ENCODE measurements at regions not wholly inside any gene's neighbourhood (a gene's known extent, or its start where the extent isn't known, plus 50 kb on each side); places are given as distances from the start of the nearest gene placed in this dataset.
"Not testable (repeated sequence)": the region's sequence is repeated elsewhere in the genome, so short reads cannot be mapped to it uniquely, and the experiment has no call there.

DNA sequence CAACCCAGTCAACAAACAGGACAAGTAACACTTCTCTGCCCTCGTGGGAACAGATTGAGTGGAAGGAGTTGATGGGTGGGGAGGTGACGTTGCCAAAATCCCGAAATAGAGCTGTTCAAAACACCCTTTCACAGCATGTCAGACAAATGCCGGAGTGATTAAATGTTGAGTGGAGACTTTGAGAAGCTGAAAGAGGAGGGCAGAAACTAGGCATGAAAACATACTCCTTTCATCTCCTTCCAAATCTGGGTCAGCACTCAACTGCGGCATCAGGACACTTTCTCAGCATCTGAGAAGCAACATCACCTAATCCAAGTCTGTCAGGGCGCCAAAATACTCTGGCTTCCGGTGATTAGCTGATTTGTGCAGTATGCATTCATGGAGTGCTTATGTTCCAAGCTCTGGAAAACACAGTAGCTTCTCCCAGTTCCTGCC lies 51.5 kb upstream of the MRI1 start:
- FAIRE-seq: no peak

DNA sequence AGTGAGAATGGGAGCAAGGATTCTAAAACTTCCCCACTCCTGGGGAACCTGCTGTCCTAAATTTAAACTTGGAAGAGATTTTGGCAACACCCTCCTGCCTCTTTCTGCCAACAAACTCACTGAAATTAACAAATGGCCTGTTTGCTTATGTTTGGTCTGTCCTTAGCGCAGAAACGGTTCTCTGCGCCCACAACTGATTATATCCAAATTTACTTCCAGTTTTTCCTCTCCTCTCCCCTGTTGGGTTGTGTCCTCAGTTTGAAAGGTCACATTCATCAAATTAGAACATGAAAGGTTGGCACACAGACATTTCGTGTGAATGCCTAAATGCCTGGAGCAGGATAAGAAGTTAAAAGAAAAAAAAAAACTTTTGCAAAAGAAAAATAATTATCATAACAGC lies 56.4 kb upstream of the MRI1 start:
- no peak for FAIRE-seq

DNA sequence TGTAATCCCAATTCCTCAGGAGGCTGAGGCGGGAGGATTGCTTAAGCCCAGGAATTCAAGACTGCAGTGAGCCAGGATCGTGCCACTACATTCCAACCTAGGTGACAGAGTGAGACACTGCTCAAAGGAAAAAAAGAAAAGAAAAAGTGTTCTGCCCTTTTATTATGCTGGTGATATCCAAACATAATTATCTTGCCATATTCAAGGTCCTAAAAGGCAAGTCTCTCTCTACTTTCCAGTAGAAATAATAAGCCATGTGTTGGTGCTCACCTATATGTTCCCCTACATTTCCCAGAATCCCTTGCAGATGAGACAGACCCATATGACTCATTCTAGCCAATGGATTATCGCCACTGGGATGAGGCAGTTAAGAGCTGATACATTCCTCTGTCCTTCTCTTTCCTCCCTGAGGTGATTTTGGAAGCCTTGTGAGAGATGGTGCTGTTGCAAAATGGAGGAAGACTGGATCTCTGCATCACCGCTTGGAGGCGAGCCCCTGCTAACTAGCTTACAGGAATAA lies 58.3 kb upstream of the MRI1 start:
- FAIRE-seq: no peak

DNA sequence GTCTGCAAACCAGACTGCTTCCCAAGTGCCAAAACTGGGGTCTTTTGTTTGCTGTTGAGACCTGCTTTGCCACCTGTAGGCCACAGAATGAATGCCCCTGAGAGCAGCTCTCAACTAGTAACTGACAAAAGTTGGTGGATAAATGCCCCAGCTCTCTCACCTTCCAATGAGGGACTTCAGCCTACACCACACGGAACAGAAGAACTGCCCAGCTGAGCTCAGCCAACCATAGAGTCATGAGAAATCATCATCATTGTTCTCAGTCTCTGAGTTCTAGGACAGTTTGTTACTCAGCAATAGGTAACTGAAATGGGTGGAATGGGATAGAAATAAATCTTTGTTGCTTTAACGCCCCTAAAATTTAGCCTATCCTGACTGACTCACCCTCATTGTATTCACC lies 59.1 kb upstream of the MRI1 start:
- no peak for FAIRE-seq

DNA sequence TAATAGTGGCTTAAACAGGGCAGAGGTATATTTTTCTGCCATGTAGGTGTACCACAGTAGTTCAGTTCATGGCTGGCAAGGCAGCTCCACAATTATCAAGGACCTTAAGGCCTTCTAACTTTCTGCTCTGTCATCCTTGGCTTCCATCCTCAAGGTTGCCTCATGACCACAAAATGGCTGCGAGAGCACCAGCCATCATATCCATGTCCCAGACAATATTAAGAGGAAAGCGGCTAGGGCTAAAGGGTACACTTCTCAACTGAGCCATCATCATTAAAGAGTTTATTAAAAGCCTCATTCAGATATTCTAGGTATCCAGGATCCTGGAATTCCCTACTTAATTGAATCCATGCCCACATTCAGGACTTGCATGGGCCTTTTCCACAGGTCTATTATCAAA lies 62.7 kb upstream of the MRI1 start:
- no peak for FAIRE-seq

DNA sequence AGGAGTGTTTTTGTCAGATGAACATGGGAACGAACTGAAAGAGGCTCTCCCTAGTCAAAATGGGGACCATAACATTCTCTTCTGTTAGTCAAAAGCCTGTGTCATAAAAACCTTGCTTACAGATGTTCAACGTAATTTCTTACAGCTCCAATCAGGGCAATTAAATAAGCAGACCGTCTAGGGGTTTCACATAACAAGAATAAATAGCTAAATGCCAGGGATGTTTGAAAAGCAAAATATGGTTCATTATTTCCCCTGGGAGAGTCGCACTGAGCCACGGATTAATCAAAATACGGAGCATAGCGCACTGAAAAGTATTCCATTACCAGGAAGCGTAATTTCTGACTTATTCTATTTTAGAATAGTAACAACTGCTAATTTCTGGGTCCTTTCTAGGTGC lies 63.7 kb upstream of the MRI1 start:
- FAIRE-seq: no peak

DNA sequence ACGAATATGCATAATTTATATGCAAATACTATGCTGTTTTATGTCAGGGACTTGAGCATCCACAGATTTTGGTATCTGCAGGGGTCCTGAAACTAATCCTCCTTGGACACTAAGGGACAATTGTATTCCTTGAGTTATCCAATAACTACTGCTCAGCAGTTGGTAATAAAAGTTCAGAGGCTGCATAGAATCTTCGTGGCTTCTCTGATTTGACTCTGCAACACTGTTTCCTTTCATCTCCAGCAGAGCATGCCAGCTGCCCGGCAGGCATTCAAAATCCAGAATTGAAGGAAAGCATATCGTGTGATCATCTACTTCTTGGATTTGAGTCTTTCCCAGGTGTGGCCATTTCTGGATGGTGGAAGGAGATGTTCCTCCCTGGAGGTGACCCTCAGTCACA lies 64.5 kb upstream of the MRI1 start:
- no peak for FAIRE-seq

DNA sequence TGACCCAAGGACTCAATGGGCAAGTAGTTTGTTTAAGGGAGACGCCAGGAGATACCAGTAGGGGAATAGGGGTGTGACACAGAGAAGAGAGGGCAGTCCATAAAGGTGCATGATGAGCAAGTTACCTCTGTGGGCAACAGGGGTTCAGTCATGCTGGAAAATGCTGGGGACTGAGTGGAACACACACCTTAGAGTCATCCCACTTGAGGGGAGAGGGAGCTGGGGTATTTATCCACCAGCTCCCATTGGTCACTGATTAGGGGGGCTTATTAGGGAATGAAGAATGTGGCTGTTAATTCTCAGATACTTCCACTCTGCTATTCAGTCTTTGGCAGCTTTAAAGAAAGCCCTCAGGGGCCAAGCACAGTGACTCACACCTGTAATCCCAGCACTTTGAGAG lies 67.5 kb upstream of the MRI1 start:
- no peak for FAIRE-seq

DNA sequence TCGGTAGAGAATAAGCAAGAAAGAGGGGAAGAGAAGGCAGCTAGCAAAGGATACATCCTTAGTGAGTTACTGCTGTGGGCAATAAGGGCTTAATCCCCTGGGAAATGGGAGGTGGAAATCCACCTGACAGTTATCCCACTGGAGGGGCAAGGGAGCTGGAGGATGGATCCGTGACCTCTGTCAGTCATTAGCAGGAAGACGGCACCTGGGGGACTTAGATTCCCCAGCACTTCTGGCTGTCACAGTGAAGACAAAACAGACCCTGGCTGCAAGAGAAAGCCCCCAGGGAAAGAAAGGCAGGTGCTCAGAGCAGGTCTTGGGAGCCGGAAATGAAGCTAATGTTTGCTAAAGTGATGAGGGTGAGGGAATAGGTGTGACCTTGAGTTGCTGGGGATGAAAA lies 70.4 kb upstream of the MRI1 start:
- FAIRE-seq: no peak

DNA sequence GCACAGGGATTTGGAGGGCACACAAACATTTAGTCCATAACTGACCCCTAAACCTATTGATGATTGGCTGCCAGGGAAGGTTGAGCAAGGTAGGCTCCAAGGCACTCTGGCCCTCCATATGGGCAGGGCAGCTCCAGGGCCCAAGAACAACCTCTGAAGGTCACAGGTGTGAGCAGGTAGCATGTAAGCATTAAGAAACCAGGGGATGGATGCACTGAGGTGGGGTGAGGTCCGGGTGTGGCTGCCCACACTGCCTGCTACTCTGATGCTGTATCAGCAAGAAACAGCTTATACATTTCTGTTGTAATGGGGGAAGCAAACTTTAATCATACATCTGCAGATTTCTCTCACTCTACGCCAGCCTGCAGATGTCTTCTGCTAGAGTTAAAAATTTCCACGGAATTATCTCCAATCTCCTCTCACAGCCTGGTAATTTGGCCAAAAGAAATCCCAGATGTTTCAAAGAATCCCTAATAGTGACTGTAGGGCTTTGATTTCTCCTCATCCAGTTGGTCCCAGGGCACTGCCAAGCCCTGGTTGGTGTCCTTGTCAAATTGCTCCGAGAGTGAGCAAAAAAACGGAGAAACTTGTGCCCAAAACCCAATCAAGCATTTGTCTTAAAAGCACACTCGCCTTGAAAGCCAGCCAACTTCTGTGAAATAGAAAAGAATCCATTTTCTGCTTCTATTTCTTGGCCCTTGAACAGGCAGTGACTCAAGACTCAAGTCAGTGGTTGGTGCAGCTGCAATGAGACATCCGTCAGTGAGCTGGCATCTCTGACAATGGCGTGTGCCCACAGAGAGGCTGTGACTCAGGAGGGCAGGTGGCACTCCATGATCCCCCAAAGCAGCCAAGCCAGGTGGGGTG lies 72.5 kb upstream of the MRI1 start:
- no peak for FAIRE-seq

DNA sequence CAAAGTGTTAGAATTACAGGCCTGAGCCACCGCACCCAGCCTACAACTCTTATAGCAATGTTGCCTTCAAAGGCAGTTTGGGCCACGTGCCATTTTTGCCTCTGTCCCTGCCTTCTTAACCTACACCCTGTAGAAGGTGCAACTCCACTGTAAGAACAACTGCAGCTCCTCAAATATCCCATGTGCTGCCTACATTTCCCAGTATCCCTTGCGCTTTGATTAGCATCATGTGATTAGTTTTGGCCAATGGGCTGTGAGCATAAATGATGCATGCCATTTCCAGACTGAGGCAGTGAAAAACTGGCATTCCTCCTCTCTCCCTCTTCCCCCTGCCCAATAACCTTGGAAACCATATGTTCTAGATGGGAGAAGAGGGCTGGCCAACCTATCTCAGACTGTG lies 75.2 kb upstream of the MRI1 start:
- FAIRE-seq: no peak

DNA sequence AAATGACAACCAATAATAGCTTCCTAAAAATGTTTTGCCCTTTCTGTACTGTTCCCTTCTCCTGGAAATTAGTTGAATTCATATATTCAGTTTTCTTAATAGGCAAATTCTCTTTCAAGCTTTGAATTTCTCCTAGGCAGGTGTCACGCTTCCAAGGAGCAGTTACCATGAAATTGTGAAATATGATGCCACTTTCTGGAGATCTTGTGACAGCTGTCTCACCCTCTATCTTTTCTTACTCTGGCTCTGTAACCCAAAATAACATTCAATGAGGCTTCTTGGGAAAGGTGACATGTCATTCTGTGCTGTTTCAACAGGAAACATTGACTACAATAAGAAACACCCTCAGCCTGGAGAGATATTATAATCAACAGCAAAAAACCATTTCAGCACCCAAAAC lies 80.3 kb upstream of the MRI1 start:
- FAIRE-seq: no peak

DNA sequence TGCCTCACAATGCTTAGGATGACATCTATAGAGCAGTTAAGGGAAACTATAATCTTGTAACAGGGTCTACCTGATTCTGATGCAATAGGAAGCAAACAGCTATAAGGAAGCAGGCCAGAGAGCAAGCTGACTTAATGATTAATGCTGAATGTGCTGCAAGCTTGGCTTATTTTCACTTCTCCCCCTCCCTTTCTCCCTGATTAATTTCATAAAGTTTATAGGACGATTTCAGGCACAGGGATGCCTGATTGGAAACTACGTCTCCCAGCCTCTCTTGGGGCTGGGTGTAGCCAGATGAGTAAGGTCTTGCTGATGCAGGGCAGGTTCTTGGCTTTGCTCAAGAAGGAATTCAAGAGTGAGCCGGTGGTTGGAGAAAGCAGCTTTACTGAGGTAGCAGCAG lies 82.8 kb upstream of the MRI1 start:
- FAIRE-seq: no peak

DNA sequence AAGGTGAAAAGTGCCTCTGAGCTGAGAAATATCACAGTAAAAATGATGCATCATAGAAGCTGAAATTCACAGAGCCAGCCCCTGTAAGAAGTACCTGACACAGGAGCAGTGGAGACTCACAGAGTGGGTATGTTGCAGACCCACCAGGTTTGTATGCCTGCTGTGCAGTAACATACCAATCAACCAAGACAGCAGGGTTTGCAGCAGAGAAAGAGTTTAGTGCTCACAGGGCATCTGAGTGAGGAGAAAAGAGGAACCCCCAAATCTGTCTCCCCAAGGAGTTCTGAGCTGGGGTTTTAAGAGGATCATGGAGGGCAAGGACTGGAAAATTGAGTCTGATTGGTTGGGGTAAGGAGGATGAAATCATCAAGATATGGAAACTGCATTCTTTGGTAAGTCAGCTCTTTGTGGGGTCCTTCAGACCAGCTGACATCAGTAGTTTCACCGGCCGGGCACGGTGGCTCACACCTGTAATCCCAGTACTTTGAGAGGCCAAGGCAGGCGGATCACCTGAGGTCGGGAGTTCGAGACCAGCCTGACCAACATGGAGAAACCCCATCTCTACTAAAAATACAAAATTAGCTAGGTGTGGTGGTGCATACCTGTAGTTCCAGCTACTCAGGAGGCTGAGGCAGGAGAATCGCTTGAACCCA lies 83.5 kb upstream of the MRI1 start:
- not testable (repeated sequence) for FAIRE-seq

DNA sequence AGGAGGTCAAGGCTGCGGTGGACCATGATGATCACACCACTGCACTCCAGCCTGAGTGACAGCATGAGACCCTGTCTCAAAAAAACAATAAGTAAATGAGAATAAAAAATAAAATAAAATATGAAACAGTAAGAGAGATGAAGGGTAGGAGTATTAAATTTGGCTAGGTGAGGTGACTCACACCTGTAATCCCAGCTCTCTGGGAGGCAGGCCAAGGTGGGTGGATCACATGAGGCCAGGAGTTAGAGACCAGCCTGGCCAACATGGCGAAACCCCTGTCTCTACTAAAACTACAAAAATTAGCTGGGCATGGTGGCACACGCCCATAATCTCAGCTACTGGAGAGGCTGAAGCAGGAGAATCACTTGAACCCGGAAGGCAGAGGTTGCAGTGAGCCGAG lies 87.4 kb upstream of the MRI1 start:
- not testable (repeated sequence) for FAIRE-seq

DNA sequence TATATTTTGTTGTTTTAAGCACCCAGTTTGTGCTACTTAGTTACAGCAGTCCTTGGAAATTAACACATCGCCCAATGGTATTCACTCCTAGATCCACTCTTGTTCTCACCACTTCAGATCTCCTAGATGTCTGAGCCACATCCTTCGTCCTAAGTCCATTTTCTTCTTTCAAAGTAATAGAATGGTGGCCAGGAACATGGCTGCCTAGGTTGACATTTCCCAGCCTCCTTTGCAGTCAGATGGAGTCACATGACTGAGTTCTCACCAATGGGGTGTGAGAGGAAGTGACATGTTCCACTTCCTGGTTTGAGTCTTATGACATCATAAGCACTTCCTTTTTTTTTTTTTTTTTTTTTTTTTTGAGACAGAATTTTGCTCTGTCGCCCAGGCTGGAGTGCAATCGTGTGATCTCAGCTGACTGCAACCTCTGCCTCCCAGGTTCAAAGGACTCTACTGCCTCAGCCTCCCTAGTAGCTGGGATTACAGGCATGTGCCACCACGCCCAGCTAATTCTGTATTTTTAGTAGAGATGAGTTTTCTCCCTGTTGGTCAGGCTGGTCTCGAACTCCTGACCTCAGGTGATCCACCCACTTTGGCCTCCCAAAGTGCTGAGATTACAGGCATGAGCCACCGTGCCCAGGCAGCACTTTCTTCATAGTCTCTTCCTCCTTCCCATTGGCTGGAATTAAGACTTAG lies 91.7 kb upstream of the MRI1 start:
- FAIRE-seq: not testable (repeated sequence)

DNA sequence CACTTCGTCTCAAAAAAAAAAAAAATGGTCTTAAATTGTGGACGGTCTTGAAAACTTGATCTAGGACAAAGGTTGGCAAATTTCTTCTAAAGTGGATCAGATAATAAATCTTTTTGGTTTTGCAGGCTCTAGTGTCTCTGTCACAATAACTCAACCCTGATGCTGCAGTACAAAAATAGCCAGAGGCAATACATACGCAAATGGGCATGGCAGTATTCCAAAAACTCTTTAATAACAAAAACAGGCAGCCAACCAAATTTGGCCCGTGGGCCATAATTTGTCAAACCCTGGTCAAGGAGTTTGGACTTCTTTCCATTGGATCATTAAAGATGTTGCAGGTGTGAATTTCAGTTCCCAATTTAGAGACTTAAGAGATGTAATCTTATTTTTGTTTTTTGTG lies 93.5 kb upstream of the MRI1 start:
- FAIRE-seq: no peak

DNA sequence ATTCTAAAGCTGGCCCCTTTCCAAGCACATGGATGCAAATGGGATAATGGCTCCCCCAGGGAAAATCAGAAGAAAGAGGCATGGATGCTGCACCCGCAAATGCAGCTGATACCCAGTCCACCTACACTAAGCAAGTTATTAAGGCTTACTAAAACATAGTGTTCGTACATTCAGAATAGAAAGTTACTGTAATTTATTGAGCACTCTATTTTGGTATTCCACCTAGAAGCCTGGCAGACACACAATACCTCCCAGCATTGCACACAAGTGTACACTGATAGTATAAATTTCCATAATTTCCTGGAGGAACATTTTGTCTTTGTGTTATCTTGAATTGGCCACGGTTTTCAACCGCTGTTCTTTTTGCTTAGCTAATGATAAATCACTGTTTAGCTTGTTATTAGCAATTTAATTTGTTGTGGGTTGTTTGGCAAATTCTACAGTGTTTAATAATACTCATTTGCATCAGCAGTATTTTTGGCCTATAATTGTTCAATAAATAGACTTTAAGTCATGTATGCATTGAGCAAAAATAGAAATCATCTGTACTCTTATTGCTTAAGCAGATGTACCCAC lies 94.5 kb upstream of the MRI1 start:
- no peak for FAIRE-seq

DNA sequence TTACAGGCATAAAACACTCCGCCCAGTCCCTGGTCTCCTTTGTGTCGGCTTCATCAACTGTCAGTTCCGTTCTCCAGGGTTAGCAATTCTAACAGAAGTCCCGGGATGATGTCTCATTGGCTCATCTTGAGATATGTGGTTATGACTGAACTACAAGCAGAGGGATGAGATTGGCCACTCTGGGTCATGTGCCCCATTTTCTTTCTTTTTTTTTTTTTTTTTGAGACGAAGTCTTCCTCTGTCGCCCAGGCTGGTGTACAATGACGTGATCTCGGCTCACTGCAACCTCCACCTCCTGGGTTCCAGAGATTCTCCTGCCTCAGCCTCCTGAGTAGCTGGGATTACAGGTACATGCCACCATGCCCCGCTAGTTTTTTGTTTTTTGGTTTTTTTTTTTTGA lies 95.4 kb upstream of the MRI1 start:
- FAIRE-seq: no peak

DNA sequence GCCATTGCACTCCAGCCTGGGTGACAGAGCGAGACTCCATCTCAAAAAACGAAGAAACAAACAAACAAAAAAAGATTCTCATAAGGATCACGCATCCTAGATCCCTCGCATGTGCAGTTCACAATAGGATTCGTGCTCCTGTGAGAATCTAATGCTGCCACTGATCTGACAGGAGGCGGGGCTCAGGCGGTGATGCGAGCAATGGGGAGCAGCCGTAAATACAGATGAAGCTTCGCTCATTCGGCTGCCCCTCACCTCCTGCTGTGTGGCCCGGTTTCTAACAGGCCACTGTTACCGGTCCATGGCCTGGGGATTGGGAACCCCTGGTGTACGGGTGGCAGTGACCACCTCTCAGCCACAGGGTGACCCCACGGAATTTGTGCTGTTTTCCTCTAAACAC lies 98.2 kb upstream of the MRI1 start:
- FAIRE-seq: no peak

DNA sequence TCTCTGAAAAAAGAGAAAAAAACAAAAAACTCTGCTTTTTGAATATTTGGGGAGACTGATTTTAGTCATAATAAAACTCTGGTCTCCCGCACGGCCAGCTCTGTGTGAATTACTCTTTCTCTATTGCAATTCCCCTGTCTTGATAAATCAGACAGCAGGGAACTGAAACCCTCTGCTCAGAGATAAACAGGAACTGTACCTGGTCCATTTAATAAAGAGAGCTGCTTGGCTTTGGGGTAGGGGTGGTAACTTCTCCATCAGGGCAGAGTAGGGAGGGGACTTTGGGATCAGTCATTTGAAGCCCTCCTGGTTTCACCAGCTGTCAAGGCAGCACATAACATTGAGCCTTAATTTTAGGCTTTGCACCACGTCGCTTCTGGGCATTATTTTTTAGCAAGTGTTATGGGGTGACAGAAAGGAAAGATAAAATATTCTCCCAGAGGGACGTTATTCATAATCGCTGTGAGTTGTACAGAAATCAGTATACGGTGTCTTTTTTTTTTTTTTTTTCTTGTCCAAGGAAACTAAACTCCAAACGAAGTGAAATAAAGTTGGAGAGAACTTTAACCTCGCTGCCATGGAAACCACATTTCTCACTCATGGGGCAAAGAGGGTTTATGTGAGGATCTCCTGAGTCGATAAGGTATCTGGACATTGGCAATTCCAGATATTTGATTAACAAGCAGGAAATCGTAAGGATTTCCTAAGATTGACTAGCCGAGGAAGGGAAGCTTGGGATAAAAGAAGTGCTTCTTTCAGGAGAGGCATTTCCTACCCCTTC lies 99.0 kb upstream of the MRI1 start:
- no peak for FAIRE-seq

DNA sequence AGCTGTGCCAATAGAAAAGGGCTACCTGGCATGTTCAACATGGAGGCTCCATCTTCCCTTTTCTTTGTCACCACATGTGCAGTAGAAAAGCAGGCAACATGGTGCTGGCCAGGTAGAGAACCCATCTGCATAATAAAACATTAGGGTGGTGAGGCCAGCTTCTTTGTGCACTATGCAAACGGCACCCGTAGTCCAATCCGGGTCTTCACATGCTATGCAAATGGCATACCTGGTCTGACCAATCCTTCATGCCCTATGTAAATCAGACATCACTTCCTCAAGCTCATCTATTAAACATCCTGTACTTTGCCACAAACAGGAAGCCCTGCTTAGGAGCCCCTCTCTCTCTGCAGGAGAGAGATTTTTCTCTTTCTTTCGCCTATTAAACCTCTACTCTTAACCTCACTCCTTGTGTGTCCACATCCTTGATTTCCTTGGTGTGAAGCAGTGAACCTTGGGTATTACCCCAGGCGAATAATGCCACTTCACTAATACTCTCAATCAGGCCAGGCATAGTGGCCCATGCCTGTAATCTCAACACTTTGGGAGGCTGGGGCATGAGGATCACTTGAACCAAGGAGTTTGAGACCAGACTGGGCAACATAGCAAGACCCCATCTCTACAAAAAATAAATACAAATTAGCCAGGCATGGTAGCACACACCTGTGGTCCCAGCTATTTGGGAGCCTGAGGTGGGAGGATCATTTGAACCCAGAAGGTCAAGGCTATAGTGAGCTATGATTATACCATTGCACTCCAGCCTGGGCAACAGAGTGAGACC lies 111.3 kb upstream of the MRI1 start:
- no peak for FAIRE-seq

Measured in A204.1 (cell line).